ENCODE measurements at regions not wholly inside any gene's neighbourhood (a gene's known extent, or its start where the extent isn't known, plus 50 kb on each side); places are given as distances from the start of the nearest gene placed in this dataset.
"Not testable (repeated sequence)": the region's sequence is repeated elsewhere in the genome, so short reads cannot be mapped to it uniquely, and the experiment has no call there.

- TF ChIP-seq, protein P1, sequence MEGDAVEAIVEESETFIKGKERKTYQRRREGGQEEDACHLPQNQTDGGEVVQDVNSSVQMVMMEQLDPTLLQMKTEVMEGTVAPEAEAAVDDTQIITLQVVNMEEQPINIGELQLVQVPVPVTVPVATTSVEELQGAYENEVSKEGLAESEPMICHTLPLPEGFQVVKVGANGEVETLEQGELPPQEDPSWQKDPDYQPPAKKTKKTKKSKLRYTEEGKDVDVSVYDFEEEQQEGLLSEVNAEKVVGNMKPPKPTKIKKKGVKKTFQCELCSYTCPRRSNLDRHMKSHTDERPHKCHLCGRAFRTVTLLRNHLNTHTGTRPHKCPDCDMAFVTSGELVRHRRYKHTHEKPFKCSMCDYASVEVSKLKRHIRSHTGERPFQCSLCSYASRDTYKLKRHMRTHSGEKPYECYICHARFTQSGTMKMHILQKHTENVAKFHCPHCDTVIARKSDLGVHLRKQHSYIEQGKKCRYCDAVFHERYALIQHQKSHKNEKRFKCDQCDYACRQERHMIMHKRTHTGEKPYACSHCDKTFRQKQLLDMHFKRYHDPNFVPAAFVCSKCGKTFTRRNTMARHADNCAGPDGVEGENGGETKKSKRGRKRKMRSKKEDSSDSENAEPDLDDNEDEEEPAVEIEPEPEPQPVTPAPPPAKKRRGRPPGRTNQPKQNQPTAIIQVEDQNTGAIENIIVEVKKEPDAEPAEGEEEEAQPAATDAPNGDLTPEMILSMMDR (IDR thresholded peaks at IDR 0.05; ENCODE audit: low read length): not testable (repeated sequence)
- TF ChIP-seq EZH2 (IDR thresholded peaks at IDR 0.05; ENCODE audit: borderline replicate concordance, low read length): not testable (repeated sequence)
Measured at GRCh38 chr7:65105650-65106203, 99.2 kb upstream of the ERV3-1 start.
